ENCODE measurements at regions not wholly inside any gene's neighbourhood (a gene's known extent, or its start where the extent isn't known, plus 50 kb on each side); places are given as distances from the start of the nearest gene placed in this dataset.

DNA sequence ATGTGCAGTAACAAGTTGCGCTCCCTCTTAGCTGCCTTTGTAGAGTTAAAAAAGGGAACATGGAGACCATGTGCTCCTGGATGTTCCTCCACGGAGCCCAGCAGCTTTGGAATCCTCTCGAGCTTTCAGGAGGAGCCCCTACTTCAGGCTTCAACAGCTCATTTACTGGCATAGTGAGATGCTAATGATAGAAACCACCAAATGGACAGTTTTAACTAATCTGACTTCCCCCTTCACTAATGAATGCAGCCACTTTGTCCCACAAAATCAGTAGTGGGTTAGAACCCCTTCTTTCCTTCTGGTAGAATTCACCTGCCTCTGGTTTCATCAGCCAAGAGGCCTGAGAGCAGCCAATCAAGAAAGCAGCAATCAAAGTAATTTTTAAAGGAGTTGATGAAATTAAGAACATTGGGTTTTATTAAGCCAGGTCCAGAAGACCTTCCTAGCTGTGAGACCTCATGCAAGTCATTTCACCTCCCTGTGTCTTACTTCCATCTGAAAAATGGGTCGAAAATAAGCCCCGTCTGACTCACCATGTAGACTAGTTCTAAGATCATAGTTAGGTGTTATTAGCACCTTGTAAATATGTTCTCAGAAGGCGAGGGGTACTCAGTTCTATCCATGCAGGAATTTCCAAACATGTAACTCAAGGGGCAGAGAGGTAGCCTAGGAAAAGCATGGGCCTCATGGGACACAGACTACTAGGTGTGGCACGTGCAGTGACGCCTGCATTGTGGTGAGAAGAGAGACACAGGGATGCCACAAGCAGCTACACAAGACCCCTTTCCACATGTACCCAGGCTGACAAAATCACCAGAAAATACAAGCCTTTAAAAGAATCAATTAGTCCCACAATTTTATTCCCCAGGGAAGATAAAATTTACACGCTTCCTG lies 179.7 kb upstream of the LPP start:
- WGBS (ENCODE audit: low lambda C conversion rate), result 74% methylated on average over 8 of the region's 9 CpGs
- H3K79me2 ChIP-seq (ENCODE audit: insufficient read depth), result no peaks in the 10 kb centered on the region
- no peak overlapping the region for H3K27ac ChIP-seq (ENCODE audit: low read depth in 2 of 2, low read length in 1 of 2)
- H3F3A ChIP-seq (replicated peaks; ENCODE audit: insufficient read depth), result peaks cover 8% of the 10 kb centered on the region
- no peak overlapping the region for H3K9ac ChIP-seq
- H3K9me2 ChIP-seq, result no peaks in the 10 kb centered on the region
- H4K20me1 ChIP-seq (ENCODE audit: insufficient read depth), result no peaks in the 10 kb centered on the region
- H3K27me3 ChIP-seq (ENCODE audit: insufficient read depth), result no peaks in the 10 kb centered on the region
- no peak overlapping the region for H3K4me3 ChIP-seq (ENCODE audit: low read depth in 2 of 2, low read length in 1 of 2)
- no peak overlapping the region for H2AFZ ChIP-seq (ENCODE audit: low read depth)
- ChIA-PET CTCF (no interaction called here), POLR2A (no interaction called here)
- no peak for TF ChIP-seq SIN3A (IDR thresholded peaks at IDR 0.05; ENCODE audit: borderline replicate concordance, low read depth, low read length)
- TF ChIP-seq, protein P1, sequence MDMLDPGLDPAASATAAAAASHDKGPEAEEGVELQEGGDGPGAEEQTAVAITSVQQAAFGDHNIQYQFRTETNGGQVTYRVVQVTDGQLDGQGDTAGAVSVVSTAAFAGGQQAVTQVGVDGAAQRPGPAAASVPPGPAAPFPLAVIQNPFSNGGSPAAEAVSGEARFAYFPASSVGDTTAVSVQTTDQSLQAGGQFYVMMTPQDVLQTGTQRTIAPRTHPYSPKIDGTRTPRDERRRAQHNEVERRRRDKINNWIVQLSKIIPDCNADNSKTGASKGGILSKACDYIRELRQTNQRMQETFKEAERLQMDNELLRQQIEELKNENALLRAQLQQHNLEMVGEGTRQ (IDR thresholded peaks at IDR 0.05; ENCODE audit: borderline replicate concordance, low read depth, low read length), result no peak
- no peak for TF ChIP-seq RFX5 (IDR thresholded peaks at IDR 0.05; ENCODE audit: low read length)
- no peaks in the 10 kb centered on the region; a peak in 1 of 4 replicates for H3K4me1 ChIP-seq (ENCODE audit: control insufficient read depth in 1 of 2, insufficient read depth in 2 of 2, low read depth in 1 of 2, low read length in 1 of 2)
- no peak for DNase-seq
- H3K4me2 ChIP-seq, result no peak overlapping the region
- no peaks in the 10 kb centered on the region for H3K9me3 ChIP-seq
- H3K36me3 ChIP-seq (replicated peaks in 1 of 2; ENCODE audit: control insufficient read depth in 1 of 2, insufficient read depth in 2 of 2, low read length in 1 of 2), result no peaks in the 10 kb centered on the region

DNA sequence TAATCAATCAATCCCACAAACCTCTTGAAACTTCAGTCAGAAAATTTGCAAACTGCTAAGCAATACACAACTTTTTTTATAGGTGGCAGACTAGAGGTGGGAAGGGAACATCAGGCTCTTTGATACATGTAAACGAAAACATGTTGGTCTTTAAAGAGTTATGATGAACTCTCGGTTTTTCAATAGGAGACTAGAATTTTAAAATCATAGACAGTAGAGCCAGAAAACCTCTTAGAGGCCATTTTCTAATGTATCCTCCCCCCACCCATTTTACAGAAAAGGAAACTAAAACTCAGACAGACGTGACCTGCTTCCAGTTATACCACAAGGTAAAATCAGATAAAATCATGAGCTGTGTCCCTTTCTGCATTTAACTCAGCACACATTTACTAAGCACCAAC lies 179.1 kb upstream of the LPP start:
- Histone ChIP-seq H3F3A (replicated peaks; ENCODE audit: insufficient read depth) (peaks cover 8% of the 10 kb centered on the region), H3K27ac (ENCODE audit: low read depth in 2 of 2, low read length in 1 of 2) (no peak overlapping the region), H3K36me3 (replicated peaks in 1 of 2; ENCODE audit: control insufficient read depth in 1 of 2, insufficient read depth in 2 of 2, low read length in 1 of 2) (no peaks in the 10 kb centered on the region), H4K20me1 (ENCODE audit: insufficient read depth) (no peaks in the 10 kb centered on the region), H3K9me3 (no peaks in the 10 kb centered on the region), H3K79me2 (ENCODE audit: insufficient read depth) (no peaks in the 10 kb centered on the region), H3K9me2 (no peaks in the 10 kb centered on the region), H3K27me3 (ENCODE audit: insufficient read depth) (no peaks in the 10 kb centered on the region), H3K4me2 (no peak overlapping the region), H3K4me3 (ENCODE audit: low read depth in 2 of 2, low read length in 1 of 2) (no peak overlapping the region), H3K4me1 (ENCODE audit: control insufficient read depth in 1 of 2, insufficient read depth in 2 of 2, low read depth in 1 of 2, low read length in 1 of 2) (no peaks in the 10 kb centered on the region; a peak in 1 of 4 replicates), H2AFZ (ENCODE audit: low read depth) (no peak overlapping the region), H3K9ac (no peak overlapping the region)
- WGBS (ENCODE audit: low lambda C conversion rate), result 50% methylated on average over 3 of the region's 3 CpGs
- ChIA-PET CTCF (no interaction called here), POLR2A (no interaction called here)
- TF ChIP-seq POLR2AphosphoS5 (IDR thresholded peaks at IDR 0.05; ENCODE audit: low read depth, low read length) (no peak), SIN3A (IDR thresholded peaks at IDR 0.05; ENCODE audit: borderline replicate concordance, low read depth, low read length) (no peak), EZH2phosphoT487 (IDR thresholded peaks at IDR 0.05; ENCODE audit: borderline replicate concordance, low read depth) (no peak), FOXJ3 (CRISPR knock-in tag; IDR thresholded peaks at IDR 0.05) (no peak), FOSL2 (IDR thresholded peaks at IDR 0.05; ENCODE audit: borderline replicate concordance, low read depth) (no peak)
- TF ChIP-seq, protein P2, sequence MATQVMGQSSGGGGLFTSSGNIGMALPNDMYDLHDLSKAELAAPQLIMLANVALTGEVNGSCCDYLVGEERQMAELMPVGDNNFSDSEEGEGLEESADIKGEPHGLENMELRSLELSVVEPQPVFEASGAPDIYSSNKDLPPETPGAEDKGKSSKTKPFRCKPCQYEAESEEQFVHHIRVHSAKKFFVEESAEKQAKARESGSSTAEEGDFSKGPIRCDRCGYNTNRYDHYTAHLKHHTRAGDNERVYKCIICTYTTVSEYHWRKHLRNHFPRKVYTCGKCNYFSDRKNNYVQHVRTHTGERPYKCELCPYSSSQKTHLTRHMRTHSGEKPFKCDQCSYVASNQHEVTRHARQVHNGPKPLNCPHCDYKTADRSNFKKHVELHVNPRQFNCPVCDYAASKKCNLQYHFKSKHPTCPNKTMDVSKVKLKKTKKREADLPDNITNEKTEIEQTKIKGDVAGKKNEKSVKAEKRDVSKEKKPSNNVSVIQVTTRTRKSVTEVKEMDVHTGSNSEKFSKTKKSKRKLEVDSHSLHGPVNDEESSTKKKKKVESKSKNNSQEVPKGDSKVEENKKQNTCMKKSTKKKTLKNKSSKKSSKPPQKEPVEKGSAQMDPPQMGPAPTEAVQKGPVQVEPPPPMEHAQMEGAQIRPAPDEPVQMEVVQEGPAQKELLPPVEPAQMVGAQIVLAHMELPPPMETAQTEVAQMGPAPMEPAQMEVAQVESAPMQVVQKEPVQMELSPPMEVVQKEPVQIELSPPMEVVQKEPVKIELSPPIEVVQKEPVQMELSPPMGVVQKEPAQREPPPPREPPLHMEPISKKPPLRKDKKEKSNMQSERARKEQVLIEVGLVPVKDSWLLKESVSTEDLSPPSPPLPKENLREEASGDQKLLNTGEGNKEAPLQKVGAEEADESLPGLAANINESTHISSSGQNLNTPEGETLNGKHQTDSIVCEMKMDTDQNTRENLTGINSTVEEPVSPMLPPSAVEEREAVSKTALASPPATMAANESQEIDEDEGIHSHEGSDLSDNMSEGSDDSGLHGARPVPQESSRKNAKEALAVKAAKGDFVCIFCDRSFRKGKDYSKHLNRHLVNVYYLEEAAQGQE (IDR thresholded peaks at IDR 0.05; ENCODE audit: low read depth, low read length), result no peak
- TF ChIP-seq, protein P3, sequence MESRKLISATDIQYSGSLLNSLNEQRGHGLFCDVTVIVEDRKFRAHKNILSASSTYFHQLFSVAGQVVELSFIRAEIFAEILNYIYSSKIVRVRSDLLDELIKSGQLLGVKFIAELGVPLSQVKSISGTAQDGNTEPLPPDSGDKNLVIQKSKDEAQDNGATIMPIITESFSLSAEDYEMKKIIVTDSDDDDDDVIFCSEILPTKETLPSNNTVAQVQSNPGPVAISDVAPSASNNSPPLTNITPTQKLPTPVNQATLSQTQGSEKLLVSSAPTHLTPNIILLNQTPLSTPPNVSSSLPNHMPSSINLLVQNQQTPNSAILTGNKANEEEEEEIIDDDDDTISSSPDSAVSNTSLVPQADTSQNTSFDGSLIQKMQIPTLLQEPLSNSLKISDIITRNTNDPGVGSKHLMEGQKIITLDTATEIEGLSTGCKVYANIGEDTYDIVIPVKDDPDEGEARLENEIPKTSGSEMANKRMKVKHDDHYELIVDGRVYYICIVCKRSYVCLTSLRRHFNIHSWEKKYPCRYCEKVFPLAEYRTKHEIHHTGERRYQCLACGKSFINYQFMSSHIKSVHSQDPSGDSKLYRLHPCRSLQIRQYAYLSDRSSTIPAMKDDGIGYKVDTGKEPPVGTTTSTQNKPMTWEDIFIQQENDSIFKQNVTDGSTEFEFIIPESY (IDR thresholded peaks at IDR 0.05; ENCODE audit: borderline replicate concordance, low read depth), result no peak
- TF ChIP-seq, protein P4, sequence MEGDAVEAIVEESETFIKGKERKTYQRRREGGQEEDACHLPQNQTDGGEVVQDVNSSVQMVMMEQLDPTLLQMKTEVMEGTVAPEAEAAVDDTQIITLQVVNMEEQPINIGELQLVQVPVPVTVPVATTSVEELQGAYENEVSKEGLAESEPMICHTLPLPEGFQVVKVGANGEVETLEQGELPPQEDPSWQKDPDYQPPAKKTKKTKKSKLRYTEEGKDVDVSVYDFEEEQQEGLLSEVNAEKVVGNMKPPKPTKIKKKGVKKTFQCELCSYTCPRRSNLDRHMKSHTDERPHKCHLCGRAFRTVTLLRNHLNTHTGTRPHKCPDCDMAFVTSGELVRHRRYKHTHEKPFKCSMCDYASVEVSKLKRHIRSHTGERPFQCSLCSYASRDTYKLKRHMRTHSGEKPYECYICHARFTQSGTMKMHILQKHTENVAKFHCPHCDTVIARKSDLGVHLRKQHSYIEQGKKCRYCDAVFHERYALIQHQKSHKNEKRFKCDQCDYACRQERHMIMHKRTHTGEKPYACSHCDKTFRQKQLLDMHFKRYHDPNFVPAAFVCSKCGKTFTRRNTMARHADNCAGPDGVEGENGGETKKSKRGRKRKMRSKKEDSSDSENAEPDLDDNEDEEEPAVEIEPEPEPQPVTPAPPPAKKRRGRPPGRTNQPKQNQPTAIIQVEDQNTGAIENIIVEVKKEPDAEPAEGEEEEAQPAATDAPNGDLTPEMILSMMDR (IDR thresholded peaks at IDR 0.05), result peak; percentile 30; the same call in 1 of the 2 replicates
- DNase-seq, result no peak

All from SK-N-SH (cell line).